ENCODE measurements at regions not wholly inside any gene's neighbourhood (a gene's known extent, or its start where the extent isn't known, plus 50 kb on each side); places are given as distances from the start of the nearest gene placed in this dataset.

DNA sequence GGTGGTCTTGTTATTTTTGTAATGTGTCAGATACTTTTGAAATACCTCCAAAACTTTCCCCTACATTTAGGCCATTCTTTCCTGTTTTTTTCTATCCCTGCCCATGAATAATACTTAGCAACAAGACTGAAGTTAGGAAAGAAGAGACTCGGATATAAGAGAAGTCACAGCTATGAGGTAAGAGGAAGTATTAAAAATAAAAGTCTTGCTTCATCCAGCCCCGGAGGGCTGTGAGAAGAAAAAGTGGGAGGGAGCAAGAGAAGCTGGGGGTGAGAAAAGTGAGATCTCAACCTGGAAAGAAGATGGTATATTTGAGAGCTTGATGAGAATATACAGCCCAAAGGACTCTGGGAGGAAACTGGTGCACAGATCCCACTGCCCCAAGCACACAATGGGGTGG, 213.5 kb upstream of the CDIN1 start:
- TF ChIP-seq, protein P1, sequence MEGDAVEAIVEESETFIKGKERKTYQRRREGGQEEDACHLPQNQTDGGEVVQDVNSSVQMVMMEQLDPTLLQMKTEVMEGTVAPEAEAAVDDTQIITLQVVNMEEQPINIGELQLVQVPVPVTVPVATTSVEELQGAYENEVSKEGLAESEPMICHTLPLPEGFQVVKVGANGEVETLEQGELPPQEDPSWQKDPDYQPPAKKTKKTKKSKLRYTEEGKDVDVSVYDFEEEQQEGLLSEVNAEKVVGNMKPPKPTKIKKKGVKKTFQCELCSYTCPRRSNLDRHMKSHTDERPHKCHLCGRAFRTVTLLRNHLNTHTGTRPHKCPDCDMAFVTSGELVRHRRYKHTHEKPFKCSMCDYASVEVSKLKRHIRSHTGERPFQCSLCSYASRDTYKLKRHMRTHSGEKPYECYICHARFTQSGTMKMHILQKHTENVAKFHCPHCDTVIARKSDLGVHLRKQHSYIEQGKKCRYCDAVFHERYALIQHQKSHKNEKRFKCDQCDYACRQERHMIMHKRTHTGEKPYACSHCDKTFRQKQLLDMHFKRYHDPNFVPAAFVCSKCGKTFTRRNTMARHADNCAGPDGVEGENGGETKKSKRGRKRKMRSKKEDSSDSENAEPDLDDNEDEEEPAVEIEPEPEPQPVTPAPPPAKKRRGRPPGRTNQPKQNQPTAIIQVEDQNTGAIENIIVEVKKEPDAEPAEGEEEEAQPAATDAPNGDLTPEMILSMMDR (IDR thresholded peaks at IDR 0.05) = no peak
- no peak for TF ChIP-seq POLR2A (IDR thresholded peaks at IDR 0.05)

Measured in adrenal gland (tissue), 5 donors.